Stimulated activated naive CD8-positive, alpha-beta T cell treated with anti-CD3 and anti-CD28 coated beads, Interleukin-15, Interleukin-2, amounts not matched to agents 100 U/mL and 50 U/mL, for 24 hours (primary cell): ENCODE measurements at regions not wholly inside any gene's neighbourhood (a gene's known extent, or its start where the extent isn't known, plus 50 kb on each side); places are given as distances from the start of the nearest gene placed in this dataset.
"Not testable (repeated sequence)": the region's sequence is repeated elsewhere in the genome, so short reads cannot be mapped to it uniquely, and the experiment has no call there.

Source experiments
- ATAC-seq: fragments of 150-1000 bp; cut with Tn5 transposase; one replicate; pipeline ENCODE4 v1.10.0; 2021
- DNase-seq: peaks from one replicate; pipeline ENCODE4 v3.0.0; 2021

- ATAC-seq (no peak), DNase-seq (no peak)
Observed at GRCh38 chr9:33737811-33738606, 57.4 kb upstream of the PRSS3 start.

- no peak for ATAC-seq
- DNase-seq = no peak
Observed at GRCh38 chr9:33739398-33739797, 56.0 kb upstream of the PRSS3 start.

- ATAC-seq = no peak
Observed at GRCh38 chr9:33740075-33740474, 55.3 kb upstream of the PRSS3 start.

DNA sequence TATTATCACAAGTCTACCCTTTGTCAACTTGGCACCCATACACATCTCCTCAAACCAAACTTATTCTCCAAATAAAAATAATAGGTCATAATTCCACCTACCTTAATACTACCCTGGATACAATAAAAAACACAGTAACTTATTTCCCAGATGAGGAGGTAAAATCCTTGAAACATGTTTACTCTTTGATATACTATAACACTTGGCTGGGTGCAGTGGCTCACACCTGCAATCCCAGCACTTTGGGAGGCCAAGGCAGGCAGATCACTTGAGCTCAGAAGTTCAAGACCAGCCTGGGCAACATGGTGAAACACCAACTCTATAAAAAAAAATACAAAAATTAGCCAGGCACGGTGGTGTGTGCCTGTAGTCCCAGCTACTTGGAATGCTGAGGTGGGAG, 54.4 kb upstream of the PRSS3 start:
- not testable (repeated sequence) for ATAC-seq, DNase-seq

More at GRCh38 chr9:33740075-33740474, 55.3 kb upstream of the PRSS3 start:
- DNase-seq = no peak

GRCh38 chr9:33742051-33742450, 53.3 kb upstream of the PRSS3 start:
- DNase-seq = no peak
- no peak for ATAC-seq

DNA sequence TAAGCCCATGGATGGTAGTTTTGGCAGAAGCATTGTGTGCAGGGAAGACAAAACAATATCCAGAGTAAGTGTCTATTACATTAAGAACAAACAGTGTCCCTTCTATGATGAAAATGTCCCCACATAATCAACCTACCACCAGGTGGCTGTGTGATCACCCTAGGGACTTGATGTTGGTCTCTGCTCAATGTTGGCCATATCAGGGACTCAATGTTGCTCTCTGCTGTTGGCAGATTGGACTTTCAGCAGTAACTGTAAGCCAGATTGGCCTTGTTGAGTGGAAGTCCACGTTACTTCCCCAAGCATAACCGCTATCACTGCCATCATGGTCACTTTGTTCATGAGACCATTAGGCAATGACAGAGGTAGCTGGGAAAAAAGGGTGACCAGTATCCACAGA, 52.8 kb upstream of the PRSS3 start:
- no peak for ATAC-seq
- DNase-seq = no peak
